Fibroblast of upper back skin (primary cell): ENCODE measurements at regions not wholly inside any gene's neighbourhood (a gene's known extent, or its start where the extent isn't known, plus 50 kb on each side); places are given as distances from the start of the nearest gene placed in this dataset.

Experiments
- DNase-seq: peaks from one replicate; pipeline ENCODE4 v3.0.0-alpha.2; 2013

DNA sequence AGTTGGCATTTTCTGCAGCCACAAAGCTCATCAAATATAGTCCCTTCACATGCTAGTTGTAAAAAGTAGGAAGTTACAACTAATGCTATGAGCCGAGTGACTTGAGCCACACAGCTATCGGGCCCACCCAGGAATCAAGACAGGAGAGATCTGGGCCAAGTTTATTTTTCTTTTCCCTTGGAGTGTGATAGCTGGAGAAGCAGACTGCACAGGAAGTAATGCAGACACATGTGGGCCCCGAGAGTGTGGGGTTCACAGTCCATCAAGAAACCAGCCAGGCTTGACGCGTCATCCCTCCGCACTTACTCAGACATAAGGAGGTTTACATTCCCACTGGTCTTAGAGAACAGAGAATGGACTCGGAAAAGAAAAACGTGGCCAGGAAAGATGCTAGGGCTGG, 403.1 kb upstream of the CDH11 start:
- DNase-seq, result peak; percentile 97

DNA sequence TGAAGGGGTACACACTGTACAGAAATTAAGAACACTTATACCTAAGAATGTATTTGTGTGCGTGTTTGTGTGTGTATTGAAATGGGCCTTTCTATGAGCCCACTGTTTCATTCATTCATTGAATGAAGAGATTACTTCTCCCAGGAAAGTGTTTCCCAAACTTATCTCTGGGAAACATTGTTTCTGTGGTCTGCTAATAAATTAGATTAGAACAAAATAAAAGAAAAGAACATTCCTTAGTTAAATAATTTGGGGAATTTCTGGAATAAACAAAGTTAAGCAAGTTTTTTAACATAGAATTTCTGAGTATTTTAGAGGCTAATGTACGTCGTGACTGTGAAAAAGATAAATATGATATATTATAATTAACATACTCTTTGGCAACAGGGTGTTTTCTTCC, 402.4 kb upstream of the CDH11 start:
- DNase-seq, result no peak

DNA sequence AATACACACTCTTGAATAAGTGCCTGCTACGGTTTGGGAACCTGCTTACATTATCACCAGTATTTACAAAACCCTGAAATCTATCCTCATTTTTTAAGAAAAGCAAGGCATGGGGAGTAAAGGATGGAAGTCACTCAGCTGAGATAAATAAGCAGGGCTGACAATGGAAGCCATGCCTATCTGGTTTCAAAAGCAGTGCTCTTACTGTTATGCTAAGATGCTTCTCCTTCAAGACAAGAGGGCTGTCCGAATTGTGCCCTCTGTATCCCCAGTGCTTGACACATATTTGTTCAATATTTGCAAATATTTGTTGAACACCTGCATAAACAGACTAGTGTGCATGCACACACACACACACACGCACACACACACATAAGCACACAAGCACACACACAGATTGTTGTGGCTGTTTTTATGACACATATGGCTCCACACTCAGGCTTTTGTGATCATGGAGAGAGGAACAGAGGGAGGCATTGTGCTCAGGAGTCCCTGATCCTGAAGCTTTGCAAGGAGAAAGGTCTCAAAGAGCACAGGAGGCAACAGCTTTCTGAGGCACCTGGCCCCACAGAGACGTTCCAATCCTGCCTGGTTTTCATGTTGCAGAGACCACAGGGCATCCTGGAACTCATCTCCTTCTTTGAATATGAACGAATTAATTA, 401.6 kb upstream of the CDH11 start:
- DNase-seq, result no peak

DNA sequence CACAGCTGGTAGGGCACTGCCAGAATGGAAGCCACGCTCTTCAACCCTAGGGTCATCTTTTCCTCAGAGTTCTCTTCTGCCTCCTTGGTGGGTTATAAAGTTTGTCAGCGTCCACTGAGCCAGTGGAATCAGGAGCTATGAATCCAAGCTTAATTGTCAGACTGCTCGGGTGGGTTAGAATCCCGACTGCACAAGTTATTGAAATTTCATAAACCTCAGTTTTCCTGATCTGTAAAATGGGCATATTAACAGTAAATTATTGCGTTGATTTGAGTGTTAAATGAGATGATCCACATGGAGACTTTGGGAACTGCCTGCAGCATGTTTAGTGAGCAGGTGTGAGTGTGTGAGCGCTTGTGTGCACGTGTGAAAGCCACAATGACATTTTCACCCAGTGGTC, 400.5 kb upstream of the CDH11 start:
- no peak for DNase-seq

DNA sequence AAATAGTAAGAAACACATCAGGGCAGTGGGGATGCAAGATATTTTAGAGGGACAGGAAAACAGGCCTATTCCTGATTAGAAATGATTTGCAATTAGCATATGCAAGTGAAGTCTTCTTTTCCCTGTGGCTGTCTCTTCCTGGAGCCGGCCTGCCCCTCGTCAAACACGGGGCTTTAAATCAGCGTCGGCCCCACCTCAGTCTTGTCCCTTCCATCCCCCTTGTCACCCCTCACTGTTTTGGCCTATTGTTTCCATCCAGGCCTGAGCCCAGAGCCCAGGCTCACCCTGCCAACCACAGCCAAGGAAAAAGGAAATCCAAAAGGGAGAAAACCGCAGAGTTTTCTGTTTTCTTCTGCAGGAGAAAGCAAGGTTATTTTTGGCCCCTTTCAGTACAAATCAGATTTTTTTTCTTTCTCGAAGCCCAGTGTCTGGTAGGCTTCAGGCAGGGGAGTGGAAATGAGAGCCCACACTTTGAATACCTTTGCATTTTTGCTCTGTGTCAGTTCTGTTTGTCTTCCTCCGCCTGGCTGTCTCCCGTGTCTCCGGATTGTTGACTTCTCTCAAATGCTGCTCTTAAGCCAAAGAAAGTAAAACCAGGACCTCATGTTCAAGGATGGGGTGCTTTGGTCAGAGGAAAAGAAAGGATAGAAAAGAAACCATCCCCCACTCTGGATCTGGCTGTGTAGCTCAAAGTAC, 399.9 kb upstream of the CDH11 start:
- peak; percentile 40 for DNase-seq

DNA sequence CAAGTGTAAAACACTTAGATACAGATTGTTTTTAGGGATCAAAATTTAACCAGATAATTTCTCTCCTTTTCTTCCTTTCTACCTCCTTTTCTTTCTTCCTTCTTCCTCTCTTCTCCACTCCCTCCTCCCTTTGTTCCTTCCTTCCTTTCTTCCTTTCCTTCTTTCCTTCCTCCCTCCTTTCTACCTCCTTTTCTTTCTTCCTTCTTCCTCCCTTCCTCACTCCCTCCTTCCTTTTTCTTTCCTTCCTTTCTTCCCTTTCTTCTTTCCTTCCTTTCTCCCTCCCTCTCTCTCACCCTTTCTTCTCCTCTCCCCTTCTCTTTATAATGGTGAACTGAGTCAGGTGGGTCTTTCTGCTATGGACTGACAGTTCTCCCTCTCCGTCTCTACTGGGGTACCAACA, 397.5 kb upstream of the CDH11 start:
- no peak for DNase-seq

DNA sequence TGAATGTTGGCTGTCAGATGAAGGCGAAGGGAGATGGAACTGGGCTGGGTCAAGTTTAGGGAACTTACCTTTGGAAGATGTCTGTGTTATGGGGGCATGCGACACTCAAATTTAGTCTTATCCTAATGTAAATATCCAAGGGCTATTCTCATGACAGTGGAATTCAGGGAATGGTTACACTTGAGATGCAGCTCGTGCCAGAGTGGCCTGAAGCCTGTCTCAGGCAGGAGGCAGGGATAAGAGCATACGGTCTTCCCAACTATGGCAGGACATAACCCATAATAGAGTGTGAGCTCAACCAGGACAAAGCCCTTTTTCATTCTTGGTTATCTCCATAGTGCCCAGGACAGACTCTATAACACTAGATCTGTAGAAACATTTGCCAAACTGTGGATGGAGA, 393.3 kb upstream of the CDH11 start:
- DNase-seq, result no peak

DNA sequence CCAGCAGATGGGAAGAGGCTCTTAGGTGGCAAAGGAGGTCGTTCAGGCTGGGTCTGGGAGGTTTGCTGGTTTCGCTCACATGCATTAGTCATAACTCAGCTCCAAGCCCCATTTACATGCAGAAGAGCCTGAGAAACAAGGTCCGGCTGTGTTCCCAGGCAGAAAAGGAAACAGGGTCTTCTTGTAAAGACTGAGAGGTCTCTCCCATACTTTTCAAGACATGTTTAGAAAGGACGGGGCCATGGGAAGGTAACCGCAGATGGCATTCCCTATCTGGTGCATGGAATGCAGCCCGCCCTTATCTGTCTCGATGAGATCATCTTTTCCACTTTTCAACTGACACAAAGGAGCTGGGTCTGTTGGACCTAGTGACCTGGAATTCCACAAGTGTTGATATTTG, 389.0 kb upstream of the CDH11 start:
- no peak for DNase-seq

DNA sequence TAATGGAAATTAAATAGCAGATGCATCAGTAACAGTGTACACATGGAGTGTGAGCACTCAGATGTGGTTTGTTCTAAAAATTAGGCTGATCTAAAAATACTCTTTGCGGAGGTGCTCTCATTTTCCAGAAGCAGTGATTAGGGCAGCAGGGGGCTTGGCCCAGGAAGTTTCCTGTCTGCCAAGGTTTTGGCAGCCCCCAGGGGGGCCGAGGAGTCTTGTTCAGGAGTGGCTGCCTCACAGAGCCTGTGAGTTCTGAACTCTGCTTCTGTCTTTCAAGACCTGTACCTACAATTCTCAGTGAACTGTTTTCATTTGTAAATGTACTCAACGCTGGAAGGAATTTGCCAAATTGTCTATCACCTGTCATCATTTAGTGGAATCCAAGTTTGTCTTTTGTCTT, 388.4 kb upstream of the CDH11 start:
- no peak for DNase-seq

DNA sequence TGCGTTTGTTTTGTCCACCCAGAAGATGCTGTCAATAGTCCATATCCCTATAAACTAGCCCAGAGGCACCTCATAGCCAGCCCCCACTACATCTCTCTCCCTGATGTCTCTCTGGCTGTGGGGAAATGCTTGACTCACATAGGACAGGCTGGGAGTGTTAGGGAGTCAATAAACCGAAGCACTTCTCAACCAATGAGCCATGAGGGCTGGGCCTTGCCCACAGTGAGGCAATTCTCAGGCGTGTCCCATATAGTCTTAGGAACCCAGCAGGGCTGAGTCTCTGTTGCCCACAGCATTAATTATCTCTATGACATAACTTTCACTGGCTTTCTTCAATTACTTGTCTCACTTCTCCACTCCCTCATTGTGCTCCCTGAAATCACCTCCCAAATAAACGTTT, 387.3 kb upstream of the CDH11 start:
- DNase-seq, result no peak

DNA sequence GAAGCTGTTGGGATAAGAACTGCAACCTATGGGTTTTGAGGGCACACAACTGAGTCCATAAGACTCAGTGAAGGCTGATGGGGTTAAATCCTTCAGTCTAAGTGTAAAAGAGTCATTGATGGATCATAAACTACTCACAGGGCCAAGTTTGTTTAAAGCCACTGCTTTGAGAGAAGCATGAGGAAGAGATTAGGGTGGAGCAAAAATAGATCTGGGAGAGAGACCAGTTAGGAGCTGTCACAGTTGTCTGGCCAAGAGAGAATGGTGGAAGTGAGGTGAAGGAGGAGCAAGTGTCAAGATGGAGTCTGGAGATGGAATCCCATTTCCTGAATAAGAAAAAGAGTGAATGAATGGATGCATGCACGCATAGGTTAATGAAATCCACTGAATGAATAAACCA, 379.1 kb upstream of the CDH11 start:
- DNase-seq, result no peak

DNA sequence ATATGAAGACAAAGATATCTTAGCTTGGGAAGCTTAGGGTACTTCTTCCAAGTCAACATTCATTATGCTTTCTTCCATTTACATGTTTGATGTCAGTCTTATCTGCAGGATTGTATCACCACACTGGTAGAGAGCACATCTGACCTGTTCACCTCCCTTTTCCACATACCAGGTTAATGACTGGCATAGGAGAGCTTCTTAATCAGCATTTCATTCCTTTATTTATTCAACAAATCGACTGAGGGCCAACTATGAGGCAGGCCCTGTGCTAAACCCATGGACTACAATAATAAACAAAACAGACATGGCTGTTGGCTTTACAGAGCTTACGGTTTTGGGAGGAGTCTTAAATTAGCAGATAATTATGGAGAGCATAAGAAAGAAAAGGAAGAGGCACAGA, 378.1 kb upstream of the CDH11 start:
- no peak for DNase-seq

DNA sequence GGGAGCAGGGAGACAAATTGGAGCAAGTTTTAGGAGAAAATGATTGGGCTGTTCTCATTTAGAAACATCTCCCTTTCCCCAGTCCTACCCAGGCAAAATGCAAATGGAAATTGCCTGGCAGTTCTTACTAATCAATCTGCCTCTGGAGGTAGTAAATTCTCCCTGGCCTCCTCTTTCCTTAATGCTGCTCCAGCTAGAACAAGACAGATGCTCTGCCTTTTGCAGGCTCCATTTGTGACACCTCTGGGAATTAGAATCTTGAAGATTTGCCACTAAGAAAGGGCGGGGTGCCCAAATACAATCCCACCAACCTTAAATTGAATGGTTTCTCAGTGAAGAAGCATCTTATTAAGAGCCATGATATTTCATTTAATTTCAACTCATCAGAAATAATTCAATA, 377.7 kb upstream of the CDH11 start:
- DNase-seq, result no peak

DNA sequence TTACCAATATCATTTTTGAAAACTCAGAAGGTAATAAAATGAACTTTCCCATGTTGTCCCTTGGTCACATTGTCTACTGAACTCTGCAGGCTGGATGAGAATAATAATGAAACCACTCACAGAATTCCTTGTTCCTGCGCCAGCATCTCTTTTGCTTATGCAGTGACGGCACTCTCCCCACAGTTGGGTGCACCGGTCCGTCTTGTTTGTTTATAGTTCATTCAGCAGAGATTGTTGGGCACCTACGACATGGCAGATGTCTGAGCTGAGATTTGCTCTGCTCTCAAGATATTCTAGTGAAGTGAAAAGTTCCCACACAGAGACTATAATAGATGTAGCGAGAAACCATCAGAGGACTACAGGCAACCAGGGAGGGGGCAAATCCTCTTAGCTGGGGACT, 375.7 kb upstream of the CDH11 start:
- DNase-seq, result no peak

DNA sequence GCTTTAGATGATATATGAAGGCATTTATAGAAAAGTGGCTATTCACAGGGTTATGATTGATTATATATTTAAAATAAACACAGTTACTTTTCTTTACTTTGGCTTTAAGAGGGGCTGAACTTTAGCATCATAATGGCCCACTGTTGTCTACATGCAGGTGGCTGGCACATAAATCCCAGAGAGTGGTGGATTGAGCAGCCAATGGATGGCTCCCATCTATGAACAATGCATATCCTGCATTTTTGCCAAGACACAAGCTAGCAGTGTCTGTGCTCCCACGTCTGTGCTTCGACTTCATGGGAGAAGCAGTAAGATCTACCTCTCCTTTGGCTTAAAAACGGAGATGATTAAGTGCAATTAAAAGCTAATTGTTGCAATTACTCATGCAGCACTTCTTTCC, 373.2 kb upstream of the CDH11 start:
- no peak for DNase-seq

DNA sequence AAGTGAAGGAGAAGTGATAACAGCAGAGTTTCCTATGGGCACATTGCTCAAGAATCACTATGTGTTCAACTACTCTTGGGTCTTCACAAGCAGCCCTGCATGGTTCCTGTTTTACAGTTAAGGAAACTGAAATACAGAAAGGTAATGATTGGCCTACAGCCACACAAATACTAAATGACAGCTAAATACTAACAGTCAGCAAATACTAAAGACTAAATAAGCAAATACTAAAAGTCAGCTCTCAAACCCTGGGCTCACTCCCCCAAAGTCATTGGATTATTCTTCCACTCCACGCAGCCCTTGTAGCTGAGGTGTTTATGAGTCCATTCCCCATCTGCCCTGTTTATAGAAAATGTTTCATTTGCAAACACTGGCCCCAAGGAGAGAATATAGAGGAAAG, 372.7 kb upstream of the CDH11 start:
- no peak for DNase-seq

DNA sequence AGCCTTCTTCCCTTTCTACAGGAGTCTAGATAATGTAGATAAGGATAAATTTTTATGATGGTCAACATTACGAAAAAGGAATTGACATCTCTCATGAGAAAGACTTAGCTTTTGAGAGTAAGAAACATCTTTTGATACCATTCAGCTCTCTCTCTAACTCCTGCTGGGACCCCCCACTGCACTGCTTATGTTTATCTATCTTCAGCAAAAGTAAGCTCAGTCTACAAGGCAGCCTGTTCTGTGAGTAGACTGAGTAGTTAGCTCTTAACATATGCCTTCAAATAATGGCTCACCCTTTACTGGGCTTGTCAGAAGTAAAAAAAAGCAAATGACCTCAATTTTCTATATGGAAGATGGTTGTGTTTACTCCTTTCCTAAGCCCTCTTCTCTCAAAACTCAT, 372.2 kb upstream of the CDH11 start:
- DNase-seq, result no peak

DNA sequence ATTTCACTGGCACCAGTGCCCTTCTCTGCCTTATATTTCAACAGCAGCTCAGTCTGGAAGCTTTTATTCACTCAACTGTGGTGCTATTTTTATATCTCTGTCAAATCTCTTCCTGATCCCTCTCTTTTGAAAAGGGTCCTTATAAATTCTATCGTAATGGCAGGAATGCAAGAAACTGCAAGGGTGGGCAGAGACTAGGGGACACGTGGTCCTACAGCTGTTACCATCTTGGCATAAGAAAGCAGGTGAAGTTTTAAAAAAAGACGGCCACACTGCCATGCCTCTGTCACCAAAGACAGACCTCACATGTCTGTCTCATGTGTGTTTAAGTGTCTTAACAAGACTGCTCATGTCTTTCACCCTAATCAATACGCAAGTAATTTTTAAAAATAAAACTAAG, 368.4 kb upstream of the CDH11 start:
- DNase-seq, result no peak

DNA sequence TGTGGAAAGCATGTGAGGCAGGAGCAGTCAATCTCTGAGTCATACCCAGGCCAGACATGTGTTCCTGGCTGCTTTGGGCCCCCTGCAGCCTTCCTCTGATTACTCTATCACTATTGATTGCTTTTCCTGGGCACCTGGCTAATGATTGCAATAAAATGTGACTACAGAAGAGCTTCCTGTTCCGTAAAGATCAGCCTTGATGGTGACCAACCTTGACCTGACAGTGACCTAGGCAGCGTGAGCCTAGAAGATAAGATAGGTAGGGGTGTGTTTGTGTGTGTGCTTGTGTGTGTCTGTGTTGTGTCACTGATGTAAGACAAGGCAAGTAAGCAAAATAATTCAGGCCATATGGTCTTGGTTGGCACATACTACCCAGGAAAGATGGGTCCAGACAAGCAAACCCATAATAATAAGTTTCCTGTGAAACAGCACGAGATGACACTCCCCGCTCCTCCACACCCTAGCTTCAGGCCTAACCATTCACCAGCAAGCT, 367.7 kb upstream of the CDH11 start:
- DNase-seq, result peak; percentile 47

DNA sequence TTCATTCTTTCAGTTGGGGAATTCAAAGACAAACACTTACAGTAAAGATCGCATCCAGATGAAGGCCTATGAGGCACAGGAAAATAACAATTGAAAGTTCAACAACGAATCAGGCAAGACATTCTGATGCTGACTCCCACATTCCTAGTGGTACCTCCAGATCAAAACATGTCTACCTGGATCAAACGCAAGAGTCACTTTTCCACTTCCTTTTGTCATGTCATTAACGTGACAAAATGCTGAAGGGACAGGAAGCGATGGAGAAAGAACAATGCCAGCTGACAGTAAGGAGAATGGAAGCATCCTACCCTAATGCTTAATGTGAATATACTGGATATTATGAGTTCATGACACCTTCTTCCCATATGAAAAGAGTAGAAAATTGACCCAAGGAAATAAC, 365.4 kb upstream of the CDH11 start:
- DNase-seq, result no peak

DNA sequence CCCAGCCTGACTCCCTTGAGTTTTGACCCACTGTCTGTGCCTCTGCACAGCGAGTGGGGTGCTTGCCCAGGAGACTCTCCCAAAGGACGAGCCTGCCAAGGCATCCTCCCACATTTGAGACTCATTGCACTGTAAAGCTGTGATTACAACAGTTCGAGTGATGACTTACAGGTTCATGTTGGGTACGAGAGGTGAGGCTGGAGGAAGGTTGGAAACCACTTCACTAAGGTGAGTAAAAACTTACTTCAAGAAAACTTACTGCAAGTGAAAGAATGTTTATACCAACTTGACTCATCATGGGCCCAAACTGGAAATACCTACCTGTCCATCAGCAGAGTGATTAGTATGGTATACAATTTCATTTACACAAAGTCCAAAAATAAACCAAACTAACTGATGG, 360.1 kb upstream of the CDH11 start:
- DNase-seq, result no peak

DNA sequence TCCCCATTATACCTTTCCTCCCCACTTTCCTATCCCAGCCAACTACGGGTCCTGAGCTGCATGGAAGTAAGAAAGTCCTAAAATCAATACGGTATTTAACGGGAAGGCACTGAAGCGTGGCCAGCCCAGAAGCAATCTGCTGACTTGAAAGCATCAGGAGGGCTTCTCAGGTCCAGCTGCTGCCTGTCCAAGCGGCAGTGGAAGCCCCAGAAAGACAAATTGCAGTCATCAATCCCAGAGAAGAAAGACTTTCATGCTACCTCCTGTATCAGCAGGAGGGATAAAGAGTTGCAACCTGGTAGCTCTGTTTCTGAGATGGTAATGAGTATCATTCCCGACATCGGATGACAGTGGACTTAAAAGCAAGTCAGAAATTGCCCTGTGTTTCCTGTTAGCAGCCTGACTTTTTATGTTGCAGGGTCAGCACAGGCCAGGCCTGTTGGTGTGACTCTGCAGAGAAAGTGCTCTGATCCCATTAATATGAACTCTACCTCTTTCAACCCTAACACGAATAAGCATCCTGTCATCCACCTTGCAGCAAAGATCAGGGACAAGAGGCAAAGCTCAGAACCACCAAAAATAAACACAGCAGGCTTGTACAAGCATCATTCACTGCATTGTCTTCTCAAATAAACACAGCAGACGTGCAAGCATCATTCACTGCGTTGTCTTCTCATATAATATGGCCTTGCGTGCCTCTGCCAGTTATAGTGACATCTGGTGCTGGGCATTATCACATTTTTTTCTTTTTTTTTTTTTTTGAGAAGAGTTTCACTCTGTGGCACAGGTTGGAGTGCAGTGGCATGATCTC, 358.6 kb upstream of the CDH11 start:
- DNase-seq, result no peak

DNA sequence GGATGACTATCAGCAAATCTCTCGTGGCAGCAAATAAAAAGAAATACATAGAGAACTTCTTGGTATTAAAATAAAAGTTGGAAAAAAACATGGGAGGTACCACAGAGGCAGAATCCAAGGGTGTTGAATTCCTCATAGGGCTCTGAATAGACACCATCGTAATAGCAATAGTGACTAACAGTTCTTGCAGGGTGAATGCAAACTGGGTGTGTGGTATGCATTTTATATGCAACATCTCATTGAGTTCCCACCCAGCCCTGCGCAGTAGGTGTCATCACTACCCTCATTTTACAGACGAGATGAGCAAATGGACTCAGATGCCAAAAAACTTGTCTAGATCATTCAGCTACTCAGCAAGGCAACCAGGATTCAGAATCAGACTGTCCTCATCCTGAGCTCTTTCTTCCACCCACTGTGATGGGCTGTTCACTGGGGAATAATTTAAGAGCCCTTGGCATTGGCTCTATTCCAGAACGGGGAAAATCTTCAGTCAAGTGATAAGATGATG, 354.6 kb upstream of the CDH11 start:
- no peak for DNase-seq

DNA sequence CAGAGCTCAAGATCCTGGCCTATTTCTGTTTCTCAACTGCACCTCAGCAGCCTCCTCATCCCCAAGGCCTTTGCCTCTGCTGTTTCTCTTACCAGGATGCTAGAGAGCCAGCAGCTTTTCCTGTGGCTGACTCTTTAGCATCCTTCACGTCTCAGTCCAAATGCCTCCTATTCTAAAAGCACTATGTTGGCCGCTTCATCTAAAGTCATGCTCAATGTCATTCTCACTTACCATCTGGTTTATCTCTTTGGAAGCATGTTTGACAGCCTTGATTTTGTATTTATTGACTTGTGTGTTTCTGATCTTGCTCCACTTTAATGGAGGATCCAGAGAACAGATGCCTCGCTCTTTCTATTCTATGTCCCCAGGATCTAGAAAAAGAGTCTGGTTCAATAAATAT, 351.8 kb upstream of the CDH11 start:
- DNase-seq, result no peak
